GM10248 (cell line): ENCODE measurements at regions not wholly inside any gene's neighbourhood (a gene's known extent, or its start where the extent isn't known, plus 50 kb on each side); places are given as distances from the start of the nearest gene placed in this dataset.

ENCODE experiments used
- CTCF ChIA-PET: fragments of 300-600 bp; sonication (Branson Sonifier 250); formaldehyde crosslinking; extraction: SDS; loops from one replicate; lab custom pipeline; 2021; ENCODE audit warnings: antibody characterized with exemption; lab: Yijun Ruan, JAX
- POLR2A ChIA-PET: fragments of 350-650 bp; sonication (Branson Sonifier 250); formaldehyde crosslinking; extraction: SDS; loops from one replicate; lab custom pipeline; 2020; ENCODE audit warnings: antibody characterized with exemption; lab: Yijun Ruan, JAX
- DNase-seq: peaks from one replicate; pipeline ENCODE4 v3.0.0; 2012; ENCODE audit errors: extremely low spot score
- TF ChIP-seq, protein P1 (sequence below): IDR thresholded peaks from 2 replicates; pipeline ENCODE4 v1.5.1; 2012; ENCODE audit warnings: mild to moderate bottlenecking, low read depth; ENCODE audit errors: extremely low read depth, missing control alignments, control extremely low read depth

DNA sequence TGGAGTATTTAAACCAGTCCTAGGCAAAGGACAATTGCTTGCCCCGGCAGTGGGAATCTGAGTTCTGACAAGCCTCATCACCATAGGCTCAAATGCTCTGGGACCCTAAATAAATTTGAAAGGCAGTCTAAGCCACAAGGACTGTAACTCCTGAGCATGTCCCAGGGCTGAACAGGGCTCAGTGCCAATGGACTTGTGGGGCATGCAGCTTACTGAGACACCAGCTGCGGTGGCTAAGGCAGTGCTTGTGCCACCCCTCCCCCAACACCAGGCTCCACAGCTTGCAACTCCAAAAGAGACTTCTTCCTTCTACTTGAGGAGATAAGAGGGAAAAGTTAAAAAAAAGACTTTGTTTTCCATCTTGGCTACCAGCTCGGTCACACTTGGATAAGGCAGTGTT is 289.7 kb upstream of the DCBLD2 start:
- TF ChIP-seq, protein P1, sequence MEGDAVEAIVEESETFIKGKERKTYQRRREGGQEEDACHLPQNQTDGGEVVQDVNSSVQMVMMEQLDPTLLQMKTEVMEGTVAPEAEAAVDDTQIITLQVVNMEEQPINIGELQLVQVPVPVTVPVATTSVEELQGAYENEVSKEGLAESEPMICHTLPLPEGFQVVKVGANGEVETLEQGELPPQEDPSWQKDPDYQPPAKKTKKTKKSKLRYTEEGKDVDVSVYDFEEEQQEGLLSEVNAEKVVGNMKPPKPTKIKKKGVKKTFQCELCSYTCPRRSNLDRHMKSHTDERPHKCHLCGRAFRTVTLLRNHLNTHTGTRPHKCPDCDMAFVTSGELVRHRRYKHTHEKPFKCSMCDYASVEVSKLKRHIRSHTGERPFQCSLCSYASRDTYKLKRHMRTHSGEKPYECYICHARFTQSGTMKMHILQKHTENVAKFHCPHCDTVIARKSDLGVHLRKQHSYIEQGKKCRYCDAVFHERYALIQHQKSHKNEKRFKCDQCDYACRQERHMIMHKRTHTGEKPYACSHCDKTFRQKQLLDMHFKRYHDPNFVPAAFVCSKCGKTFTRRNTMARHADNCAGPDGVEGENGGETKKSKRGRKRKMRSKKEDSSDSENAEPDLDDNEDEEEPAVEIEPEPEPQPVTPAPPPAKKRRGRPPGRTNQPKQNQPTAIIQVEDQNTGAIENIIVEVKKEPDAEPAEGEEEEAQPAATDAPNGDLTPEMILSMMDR, result no peak
- POLR2A ChIA-PET, result no interaction called here
- no peak for DNase-seq
- CTCF ChIA-PET, result interaction anchor here (1.0 to 1.3 kb wide), 2 partner anchors 10 to 19 kb away, joined by 3 read pairs; no protein-coding TSS in a partner anchor

- POLR2A ChIA-PET, result no interaction called here
- CTCF ChIA-PET, result interaction anchor here (0.9 to 1.5 kb wide), 2 partner anchors 16 to 18 kb away, joined by 3 to 5 read pairs; no protein-coding TSS in a partner anchor
- no peak for DNase-seq
Measured at GRCh38 chr3:99188936-99189335, 287.4 kb upstream of the DCBLD2 start.

GRCh38 chr3:99186016-99186415 is 284.5 kb upstream of the DCBLD2 start:
- ChIA-PET POLR2A (no interaction called here), CTCF (interaction anchor here (1.5 to 5.1 kb wide), 2 partner anchors 12 to 20 kb away, joined by 5 to 56 read pairs; no protein-coding TSS in a partner anchor)
- DNase-seq, result no peak
- TF ChIP-seq, protein P1, result no peak

More at GRCh38 chr3:99188936-99189335, 287.4 kb upstream of the DCBLD2 start:
- TF ChIP-seq, protein P1, result no peak

DNA sequence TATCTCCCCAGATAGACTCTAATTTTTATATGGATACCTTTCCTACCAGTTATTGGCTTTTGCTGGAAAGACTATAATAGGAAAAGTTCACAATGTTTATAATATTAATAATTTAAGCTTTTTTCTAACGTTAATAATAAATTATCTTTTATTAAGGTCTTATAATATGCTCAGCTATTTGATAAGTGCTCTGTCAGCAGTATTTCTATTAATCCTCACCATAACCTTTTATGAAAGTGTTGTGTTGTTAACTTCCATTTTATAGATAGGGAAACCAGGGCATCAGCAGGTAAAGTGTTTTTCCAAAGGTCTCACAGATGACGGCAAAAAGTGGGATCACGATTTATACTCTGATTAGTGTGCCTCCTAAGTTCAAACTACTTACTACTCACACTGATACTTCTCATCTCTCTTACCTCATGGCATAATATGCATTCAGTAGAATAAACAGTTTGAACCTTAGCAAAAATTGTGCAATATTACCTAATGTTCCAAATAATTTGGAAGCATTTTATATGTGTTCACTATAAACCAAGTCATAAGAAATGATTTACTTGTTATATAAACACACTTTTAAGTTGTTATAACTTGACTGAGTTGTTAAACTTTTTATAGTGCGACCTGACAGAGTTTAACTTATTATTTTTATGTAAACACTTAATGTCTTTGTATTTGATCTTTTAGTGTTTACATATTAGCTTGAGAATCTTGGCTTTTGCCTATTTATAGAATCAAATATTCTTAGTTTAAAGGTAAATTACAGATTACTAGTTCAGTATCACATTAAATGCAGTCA is 274.9 kb upstream of the DCBLD2 start:
- TF ChIP-seq, protein P1, result no peak
- no peak for DNase-seq
- CTCF ChIA-PET, result interaction anchor here (1.1 to 4.4 kb wide), 4 partner anchors 9 to 574 kb away, joined by 3 to 56 read pairs (median 5); no protein-coding TSS in a partner anchor
- POLR2A ChIA-PET, result no interaction called here

DNA sequence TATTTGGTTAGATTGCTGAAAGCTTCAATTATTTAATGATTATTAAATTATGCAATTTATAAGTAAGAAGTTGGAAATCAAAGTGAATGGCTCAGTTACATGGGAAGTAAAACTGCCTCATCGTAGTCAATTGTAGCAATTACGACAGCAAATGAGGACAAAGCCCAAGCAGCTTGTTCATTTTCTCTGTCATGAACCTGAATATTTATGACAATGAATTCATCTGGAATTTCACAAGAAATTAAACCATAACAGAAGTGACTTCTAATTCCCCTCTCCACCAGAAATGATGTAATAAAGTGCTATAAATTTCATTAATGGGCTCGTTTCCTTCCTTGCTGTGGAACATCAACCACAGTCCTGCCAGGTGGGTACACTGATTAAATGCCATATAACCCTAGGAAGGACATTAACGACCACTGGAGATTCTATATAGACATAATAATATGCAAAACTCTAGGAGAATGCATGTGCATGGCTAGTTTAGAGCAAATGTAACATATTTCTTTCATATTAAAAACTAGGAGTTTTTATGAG is 273.8 kb upstream of the DCBLD2 start:
- TF ChIP-seq, protein P1, result no peak
- POLR2A ChIA-PET, result no interaction called here
- CTCF ChIA-PET, result interaction anchor here (1.2 to 4.4 kb wide), 3 partner anchors 10 to 573 kb away, joined by 3 to 56 read pairs (median 7); no protein-coding TSS in a partner anchor
- DNase-seq, result no peak
